HG02610 (cell line): ENCODE measurements at regions not wholly inside any gene's neighbourhood (a gene's known extent, or its start where the extent isn't known, plus 50 kb on each side); places are given as distances from the start of the nearest gene placed in this dataset.

Experiments used
- ATAC-seq: cut with Tn5 transposase; IDR thresholded peaks from one replicate; pipeline ENCODE4 v1.9.1; 2021; ENCODE audit warnings: mild to moderate bottlenecking, moderate library complexity; ENCODE audit not compliant: unreplicated experiment

DNA sequence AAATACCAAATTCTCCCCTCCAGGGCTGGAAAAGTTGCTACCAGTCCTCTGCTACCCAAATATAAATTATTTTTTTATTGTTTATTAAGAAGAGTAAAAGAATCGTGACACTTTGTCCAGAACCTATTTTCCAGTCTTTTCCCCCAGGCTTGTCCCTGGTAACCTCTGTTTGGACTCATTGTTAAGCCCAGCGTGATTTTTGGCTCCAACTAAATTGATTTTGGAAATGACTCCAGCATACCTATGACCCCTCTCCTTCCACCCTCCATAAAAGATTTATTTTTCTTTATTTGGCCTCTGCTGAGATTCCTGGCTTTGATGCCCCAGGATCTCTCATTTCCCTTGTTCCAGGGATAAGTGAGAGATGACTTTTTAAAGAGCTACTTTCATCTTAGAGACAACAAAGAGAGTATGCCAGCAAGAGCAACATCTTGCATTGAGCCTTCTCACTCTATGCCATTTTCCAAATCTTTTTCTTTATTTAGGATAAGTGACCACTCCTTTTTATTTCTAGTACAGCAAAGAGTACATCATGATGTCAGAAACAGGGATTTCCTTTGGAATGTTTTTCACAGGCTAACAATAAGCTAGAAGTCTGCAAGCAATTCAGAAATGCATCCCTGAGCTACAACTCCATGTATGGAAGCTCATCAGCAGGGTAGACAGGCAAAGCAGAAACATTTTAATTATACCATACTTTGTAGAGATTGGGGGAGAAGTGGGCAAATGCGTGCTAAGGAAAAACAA lies 75.8 kb downstream of the DAD1 start:
- ATAC-seq: no peak

DNA sequence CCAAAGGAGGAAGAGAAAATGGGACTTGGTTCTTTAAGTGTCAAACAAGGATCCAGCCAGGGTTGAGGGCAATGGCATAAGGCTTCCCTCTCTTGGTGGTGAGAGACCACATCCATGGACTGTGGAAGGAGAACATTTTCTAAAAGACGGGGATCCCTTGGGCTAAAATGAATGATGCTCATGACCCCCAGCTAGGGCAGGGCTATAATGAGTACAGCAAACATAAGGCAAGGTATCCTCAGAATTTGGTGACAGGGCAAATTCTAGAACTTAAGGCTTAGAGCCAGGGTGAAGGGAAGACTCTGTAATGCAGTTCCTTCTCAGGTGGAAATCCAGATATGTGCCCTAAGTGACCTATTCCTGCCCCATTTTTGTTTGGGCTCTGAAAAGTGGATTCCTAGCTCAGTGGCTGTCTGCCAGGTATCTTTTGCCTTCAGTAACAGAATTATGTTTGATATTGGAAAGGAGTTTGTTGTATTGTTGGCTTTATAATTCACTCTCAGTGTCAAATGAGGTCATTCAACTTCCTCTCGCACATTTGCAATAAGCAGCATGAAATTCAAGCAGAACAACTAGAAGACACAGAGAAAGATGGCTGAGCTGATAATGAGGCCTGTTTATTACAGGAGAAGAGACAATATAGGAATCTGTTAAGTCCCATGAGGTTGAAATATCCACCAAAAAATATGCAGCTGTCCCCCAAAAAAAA lies 76.8 kb downstream of the DAD1 start:
- no peak for ATAC-seq

DNA sequence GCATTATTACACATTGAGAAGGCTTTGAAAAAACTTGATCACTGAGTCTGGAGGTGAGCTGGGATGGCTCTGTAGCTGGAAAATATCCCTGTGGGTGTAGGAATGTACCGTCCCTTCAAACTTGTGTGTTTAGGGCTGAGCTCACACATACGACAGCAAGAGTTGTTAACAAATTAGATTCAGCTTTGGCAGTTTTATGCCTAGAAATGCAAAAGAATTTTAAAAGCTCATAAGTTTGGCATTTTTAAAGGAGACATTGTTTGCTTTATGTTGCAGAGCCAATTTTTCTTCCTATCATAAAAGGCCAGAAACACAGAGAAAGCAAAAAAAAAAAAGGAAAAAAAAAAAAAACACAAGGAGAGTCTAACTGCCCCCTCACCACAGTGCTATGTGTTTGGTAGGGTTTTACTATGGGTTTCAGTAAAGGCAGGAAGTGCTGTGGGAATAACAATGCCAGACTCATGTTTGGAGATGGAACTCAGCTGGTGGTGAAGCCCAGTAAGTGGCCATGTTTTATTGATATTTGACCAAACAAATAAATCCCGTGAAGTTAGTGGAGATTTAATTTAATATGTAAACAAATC lies 78.4 kb downstream of the DAD1 start:
- ATAC-seq: no peak

DNA sequence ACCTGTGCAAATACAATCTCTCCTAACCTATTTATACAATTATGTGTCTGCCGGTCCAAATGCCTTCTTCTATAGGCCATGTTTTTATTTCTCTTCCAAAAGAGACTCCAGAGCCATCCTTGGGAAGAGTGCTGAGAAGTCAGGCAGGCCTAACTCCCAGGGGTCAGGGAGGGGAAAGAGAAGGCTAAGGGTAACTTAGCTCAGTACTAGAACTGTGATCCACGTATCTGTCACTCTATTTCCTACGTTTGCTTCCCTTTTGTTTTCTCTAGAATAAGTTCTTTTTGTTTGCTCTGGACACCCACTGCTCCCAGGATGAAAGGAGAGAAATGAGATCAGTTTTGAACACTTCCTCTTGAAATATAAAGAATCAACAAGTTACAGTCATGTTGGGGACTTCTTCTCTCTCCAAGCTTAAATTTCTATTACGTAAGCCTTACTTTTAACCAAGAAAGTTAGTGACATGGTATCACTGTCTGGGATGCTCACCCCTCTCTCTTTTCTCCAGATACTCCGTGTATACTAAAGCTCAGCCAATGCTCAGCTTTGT lies 79.2 kb downstream of the DAD1 start:
- ATAC-seq: no peak

DNA sequence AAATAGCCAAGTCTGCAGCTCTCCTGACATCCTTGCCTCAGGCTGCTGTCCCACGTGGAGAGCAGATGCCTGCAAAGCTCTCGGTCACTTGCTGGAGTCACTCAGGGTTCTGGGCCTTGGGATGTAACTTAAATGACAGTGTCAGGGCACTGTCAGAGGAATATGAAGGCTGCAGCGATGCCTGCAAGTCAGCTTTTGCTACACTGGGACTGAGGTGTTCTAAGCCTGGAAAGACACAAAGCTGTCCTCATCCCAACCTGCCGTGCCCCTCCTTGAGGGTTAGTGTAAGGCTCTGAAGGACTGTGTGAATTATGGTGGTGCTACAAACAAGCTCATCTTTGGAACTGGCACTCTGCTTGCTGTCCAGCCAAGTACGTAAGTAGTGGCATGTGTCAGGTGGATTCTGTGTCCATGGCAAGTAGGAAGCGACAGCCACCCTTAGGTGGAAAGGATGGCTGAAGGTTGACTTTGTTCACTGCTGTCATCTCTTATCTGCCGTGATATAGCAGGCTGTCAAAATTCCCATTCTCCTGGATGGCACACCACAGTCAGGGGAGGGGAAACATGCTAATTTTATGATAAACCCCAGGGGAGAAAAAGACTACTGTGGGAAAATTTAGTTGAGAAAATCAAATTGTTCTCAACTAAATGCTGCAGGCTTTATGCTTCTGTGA lies 79.9 kb downstream of the DAD1 start:
- no peak for ATAC-seq

DNA sequence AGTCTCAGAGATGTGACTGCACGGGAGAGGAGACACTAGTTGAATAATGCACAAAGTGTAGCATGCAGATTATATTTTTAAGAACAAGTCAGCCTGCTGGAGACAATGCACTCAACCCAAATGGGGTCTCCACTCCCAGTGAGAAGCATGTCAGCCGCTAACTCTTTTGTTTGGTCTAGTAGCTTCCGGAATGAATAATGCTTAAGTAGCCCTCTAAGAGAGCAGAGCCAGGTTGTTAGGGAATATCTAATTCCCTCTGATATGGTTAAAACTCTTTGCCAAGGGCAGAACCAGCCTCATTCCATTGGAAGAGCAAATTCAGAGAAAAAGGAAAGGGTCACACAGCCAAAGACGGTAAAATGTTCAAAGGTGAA lies 80.4 kb downstream of the DAD1 start:
- no peak for ATAC-seq

DNA sequence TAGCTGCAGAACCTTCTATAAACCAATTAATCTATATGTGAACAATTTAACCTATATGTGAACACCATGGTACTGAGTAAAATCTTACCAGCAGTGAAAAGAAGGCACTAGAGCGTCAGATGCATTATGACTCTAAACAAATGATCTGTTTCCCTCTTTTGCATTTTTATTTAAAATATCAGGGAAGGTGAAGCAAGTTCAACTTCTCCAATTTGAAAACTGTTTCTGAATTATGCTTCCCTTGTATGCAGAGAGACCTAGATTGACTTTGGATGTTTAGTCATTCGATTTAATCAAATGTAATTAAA lies 80.9 kb downstream of the DAD1 start:
- no peak for ATAC-seq

DNA sequence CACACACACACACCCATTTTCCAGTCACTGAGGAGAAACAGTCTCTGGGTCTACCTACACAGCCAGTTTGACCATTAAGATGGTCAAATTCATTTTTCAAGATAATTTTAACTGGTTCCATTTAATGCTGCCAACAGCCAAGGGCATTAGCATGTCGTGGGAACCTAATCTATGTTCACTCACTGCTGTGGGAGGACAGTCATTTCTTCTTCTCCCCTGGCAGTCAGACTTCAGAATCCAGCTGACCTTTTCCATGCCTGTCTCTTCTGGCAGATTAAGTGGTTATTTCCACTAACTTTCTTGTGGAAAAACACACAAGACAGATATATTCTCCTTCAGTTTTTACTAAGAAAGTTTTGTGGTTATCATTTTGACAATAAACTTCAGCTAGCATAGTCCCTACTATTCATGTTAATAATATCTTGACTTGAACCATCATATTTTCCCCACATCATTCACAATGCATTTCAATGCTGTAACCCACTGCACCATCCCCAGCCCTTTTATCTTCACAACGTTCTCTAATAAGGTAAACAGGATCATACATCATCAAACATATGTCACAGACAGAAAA lies 82.2 kb downstream of the DAD1 start:
- peak; percentile 38 for ATAC-seq

DNA sequence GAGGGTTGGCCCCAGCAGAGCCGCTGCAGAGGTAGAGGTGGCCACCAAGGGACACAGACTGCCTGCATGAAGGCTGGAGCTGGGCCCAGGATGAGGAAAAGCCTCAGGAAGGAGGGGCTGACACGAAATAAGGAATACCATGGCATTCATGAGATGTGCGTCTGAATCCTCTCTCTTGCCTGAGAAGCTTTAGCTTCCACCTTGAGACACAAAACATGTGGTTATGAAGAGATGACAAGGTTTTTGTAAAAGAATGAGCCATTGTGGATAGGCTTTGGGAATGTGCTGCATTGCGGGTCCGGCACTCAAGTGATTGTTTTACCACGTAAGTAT lies 82.7 kb downstream of the DAD1 start:
- no peak for ATAC-seq

DNA sequence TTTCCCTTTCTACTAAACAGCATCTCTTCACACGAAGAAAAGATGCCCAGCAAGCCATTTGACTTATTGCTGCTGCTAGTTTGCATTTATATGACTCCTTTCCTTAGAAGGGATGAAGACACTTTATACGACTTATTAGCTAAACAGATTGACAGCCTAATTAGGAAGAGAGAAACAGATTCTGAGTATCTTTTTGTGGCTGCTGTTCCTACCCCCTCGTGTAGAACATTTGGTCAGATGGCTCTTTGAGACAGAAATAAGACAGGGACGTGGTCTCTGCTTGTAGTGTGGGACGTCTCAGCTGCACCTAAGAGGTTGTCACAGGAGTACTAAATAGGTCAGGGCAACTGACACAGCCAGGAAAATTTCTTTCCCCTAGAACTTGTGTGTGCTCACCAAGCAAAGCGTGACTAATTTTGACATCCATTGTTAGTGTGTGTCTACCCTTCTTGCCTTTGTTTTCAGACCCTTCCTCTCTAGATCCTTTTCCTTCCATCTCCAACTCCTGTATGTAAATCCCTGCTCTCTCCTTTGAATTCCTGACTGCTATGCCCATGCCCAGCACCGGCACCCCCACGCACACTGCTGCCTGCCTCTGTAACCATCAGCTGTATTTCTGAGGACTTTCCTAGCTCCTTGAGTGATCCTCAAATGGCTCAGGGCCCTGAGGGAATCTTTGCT lies 83.2 kb downstream of the DAD1 start:
- ATAC-seq: no peak

DNA sequence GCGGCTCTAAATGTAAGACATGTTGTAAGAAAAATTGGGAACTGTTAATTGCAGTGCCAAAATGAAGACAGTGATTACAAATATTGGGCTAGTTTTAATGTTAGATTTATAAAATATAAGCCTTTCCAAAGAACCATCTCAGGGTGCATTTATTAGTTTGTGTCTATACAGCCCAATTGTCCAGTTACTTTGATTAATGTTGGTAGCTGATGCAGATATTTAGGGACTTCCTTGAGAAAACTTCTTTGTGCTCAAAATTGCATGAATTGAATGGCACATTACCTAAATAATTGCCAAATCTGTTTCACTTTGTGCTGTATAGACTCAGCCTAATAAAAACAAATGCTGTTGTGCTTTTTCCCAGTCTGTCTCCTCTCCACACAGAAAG lies 83.7 kb downstream of the DAD1 start:
- ATAC-seq: no peak

DNA sequence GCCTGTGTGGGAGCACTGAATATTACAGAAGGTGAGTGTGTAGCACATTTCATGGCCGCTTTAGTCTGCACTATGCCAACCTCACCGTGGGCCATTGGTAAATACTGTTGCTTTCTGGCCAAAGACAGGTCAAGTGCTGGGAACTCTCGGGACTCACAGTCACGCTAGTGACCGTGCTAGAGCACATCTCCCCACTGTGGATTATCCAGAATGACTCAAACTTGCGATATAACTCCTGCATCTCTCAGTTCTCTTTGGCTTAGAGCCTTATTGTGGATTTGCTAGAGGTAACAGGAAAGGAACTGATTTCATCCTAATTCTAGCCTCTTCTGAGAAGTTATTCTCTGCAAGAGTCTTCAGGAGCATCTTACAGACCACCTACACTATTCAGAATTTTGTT lies 86.5 kb downstream of the DAD1 start:
- no peak for ATAC-seq

DNA sequence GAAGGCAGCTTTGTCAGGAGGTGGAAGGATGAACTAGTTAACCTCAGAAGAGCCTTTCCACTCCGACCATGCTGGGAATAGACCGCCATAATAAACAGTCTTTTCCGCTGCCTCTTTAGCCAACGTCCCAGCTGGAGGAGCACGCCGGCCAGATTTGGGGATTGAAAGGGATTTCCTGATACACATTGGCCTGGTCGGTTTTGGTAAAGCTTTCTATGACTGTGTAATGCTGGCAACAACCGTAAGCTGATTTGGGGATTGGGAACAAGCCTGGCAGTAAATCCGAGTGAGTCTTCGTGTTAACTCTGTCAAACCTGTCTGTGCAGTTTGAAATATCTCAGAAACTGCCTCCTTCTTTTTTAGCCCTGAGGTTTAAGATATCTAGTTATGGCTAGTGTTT lies 87.0 kb downstream of the DAD1 start:
- ATAC-seq: no peak

DNA sequence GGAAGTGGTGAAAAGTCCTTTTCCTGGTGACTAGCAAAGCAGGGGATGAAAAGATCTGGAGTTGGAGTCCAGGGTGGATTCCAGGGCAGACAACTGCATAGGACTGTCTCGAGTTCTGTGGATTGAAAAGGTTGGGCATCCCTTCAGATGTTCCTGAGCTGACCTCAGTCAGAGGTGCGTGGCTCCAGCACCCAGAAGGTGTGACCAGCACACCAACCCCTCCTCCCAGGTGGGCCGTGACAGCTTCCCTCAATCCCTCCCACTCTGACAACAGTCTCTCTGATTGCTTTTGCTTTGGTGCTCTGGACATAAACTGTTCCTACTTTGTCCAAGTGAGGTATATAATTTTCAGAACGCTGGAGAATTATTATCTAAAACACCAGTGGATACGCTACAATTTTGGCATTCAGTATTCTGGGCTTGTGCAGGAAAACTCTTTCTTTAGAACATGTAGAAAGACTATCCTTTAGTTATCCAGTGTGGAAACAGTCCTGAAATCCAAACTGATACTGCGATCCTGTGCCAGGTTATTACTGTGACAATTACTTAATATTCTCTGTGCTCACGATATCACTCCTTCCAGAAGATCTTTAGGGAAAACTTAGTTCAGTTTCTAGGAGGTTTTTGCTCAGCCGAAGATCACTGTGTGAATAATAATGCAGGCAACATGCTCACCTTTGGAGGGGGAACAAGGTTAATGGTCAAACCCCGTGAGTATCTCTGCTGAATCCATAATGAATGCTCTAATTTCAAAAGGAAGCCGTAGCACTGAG lies 87.9 kb downstream of the DAD1 start:
- ATAC-seq: no peak

DNA sequence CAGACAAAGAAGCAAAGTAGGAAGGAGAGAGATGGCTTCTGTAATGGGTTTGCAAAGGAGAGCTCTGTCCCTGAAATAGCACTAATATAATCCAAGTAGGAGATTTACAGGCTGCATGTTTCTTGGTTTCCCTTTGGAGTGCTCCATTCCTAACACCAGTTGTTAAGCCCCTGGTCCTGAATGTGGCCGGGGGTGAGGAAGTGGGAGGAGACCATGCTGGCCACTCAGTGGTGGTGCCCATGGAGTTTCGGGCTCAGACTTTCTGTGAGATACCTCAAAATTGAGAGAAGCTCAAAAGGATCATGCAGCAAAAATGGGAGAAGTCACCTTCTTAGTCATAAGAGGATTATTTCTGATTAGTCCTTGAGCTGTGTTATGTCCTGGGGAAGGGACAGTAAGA lies 88.5 kb downstream of the DAD1 start:
- ATAC-seq: no peak

DNA sequence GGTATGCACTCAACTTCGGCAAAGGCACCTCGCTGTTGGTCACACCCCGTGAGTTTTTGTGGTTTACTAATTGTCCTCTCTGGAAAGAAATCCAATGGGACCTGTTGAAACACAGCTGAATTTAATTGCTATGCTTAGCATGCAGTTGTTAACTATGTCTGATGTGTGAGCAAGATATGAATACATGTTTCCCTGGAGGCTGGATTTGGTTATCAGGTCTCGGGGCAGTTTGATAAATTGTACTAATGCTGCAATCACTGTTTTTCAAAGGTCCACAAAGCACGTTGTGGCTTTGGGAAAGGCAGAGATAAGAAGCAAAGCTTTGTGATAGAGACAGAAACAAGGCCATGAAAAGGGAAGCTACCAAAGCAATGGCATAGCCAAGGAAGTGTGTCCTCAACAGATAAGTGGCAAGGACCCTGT lies 91.3 kb downstream of the DAD1 start:
- no peak for ATAC-seq

DNA sequence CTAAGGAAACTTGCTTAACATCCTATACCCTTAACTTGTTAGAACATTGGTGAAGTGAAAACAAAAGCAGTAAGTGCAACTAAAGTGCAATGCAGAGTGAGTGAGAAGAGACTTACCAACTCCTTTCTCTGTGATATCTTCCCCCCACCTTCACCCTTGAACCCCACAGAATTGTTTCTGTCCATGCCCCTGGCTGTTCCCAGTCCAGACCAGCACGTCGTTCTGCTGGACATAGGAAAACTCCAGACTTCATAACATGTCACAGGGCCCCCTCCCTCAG lies 91.9 kb downstream of the DAD1 start:
- ATAC-seq: no peak

DNA sequence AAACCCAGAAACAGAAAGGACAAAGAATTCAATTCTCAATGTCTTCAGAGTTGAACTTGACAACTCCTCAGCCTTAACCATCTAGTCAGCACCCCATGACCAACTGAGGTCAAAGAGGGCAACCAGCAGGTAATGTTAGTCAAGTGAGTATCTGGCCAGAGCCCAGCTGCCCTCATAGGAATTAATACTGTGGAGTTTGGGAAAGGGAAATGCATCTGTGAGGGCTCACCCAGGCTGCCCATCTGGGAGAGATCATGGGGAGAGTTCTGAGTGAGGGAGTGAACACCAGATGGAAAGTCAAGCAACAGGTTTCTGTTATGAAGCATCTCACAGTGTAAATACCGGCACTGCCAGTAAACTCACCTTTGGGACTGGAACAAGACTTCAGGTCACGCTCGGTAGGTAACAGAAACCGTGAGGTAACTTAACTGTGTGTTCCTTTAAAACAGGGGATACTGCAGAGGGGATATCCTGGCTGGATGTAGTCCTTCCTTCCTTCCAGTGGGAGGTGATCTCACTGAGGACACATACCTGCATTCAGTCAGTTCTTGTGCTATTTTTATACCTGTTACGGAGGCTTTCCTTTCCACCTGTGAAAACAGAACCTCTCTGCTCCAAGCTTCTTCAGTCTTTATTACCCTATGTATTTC lies 94.4 kb downstream of the DAD1 start:
- no peak for ATAC-seq

DNA sequence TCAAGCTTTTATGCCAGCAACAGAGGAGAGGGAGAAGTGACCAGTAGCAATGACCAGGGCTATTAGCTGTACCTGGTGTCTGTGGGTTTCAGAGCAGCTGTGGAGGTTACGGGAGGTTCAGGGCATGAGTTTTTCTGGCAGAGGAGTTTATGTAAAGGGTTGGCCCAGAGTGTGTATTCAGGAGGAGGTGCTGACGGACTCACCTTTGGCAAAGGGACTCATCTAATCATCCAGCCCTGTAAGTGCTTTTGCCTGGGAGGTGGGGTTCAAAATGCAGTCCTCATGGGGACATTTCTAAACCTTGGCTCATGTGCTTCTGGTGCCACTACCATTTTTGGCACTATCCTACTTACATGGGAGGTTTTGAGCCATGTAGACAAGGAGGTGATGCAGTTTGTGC lies 95.3 kb downstream of the DAD1 start:
- no peak for ATAC-seq
